PC-3 (cell line): ENCODE measurements at regions not wholly inside any gene's neighbourhood (a gene's known extent, or its start where the extent isn't known, plus 50 kb on each side); places are given as distances from the start of the nearest gene placed in this dataset.

Experiments
- EZH2phosphoT487 ChIP-seq: fragments of 300-600 bp; sonication (generic); IDR thresholded peaks from 2 replicates; pipeline ENCODE4 v1.6.1; 2018; ENCODE audit warnings: mild to moderate bottlenecking, antibody characterized with exemption, low read length, borderline replicate concordance
- TF ChIP-seq, protein P1 (sequence below): fragments of 300-600 bp; sonication (generic); conservative IDR thresholded peaks from 2 replicates; pipeline ENCODE4 v1.5.1; 2017; ENCODE audit warnings: antibody characterized with exemption, low read depth, mild to moderate bottlenecking, low read length

DNA sequence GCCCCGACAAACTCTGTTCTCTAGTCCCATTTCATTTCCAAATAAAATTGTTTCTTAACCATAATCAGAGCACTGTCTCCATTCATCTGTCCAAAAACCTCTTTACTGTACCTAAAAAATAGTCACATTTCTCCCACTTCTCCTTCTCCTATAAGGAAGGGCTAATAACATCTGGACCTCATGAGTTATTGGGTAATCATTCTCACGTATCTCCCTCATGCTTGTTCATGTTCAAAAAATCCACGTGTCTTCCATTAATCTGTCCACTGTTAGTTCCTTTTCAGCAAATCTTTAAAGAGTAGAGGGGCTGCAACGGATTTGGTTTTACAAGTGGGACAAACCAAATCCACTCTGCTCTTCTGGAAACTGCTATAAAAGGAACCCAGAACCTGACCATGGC is 1418.8 kb downstream of the MRPL39 start:
- TF ChIP-seq, protein P1, sequence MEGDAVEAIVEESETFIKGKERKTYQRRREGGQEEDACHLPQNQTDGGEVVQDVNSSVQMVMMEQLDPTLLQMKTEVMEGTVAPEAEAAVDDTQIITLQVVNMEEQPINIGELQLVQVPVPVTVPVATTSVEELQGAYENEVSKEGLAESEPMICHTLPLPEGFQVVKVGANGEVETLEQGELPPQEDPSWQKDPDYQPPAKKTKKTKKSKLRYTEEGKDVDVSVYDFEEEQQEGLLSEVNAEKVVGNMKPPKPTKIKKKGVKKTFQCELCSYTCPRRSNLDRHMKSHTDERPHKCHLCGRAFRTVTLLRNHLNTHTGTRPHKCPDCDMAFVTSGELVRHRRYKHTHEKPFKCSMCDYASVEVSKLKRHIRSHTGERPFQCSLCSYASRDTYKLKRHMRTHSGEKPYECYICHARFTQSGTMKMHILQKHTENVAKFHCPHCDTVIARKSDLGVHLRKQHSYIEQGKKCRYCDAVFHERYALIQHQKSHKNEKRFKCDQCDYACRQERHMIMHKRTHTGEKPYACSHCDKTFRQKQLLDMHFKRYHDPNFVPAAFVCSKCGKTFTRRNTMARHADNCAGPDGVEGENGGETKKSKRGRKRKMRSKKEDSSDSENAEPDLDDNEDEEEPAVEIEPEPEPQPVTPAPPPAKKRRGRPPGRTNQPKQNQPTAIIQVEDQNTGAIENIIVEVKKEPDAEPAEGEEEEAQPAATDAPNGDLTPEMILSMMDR = no peak
- TF ChIP-seq EZH2phosphoT487 = no peak
